ENCODE measurements at regions not wholly inside any gene's neighbourhood (a gene's known extent, or its start where the extent isn't known, plus 50 kb on each side); places are given as distances from the start of the nearest gene placed in this dataset.

GRCh38 chr1:5728663-5729355 is 263.4 kb downstream of the NPHP4 start:
- no peak for TF ChIP-seq REST (IDR thresholded peaks at IDR 0.05; ENCODE audit: low read depth)
- TF ChIP-seq YY1 (IDR thresholded peaks at IDR 0.05; ENCODE audit: low read depth): no peak
- no peak for TF ChIP-seq TEAD4 (IDR thresholded peaks at IDR 0.05)
- TF ChIP-seq CEBPB (IDR thresholded peaks at IDR 0.05): no peak
- TF ChIP-seq NFIC (IDR thresholded peaks at IDR 0.05): no peak
- no peak for TF ChIP-seq CREB1 (IDR thresholded peaks at IDR 0.05; ENCODE audit: low read depth)
- TF ChIP-seq EP300 (IDR thresholded peaks at IDR 0.05; ENCODE audit: borderline replicate concordance): no peak
- TF ChIP-seq USF1 (IDR thresholded peaks at IDR 0.05): no peak
- no peak for TF ChIP-seq FOXM1 (IDR thresholded peaks at IDR 0.05; ENCODE audit: borderline replicate concordance, low read depth)
- no peak for TF ChIP-seq MAX (IDR thresholded peaks at IDR 0.05)
- TF ChIP-seq RAD21 (IDR thresholded peaks at IDR 0.05; ENCODE audit: low read depth): no peak
- no peak for TF ChIP-seq TCF12 (IDR thresholded peaks at IDR 0.05; ENCODE audit: low read depth)
- no peak for TF ChIP-seq TAF1 (IDR thresholded peaks at IDR 0.05; ENCODE audit: low read depth)
- no peak for TF ChIP-seq ZBTB7A (IDR thresholded peaks at IDR 0.05; ENCODE audit: low read depth)
- no peak for TF ChIP-seq EGR1 (IDR thresholded peaks at IDR 0.05)

- no peak for TF ChIP-seq NFIC (IDR thresholded peaks at IDR 0.05)
- TF ChIP-seq MAX (IDR thresholded peaks at IDR 0.05): no peak
- TF ChIP-seq TEAD4 (IDR thresholded peaks at IDR 0.05): no peak
- no peak for TF ChIP-seq FOXM1 (IDR thresholded peaks at IDR 0.05; ENCODE audit: borderline replicate concordance, low read depth)
- no peak for TF ChIP-seq TCF12 (IDR thresholded peaks at IDR 0.05; ENCODE audit: low read depth)
- TF ChIP-seq ZBTB7A (IDR thresholded peaks at IDR 0.05; ENCODE audit: low read depth): no peak
- TF ChIP-seq CREB1 (IDR thresholded peaks at IDR 0.05; ENCODE audit: low read depth): no peak
- no peak for TF ChIP-seq EP300 (IDR thresholded peaks at IDR 0.05; ENCODE audit: borderline replicate concordance)
- no peak for TF ChIP-seq USF1 (IDR thresholded peaks at IDR 0.05)
- no peak for TF ChIP-seq REST (IDR thresholded peaks at IDR 0.05; ENCODE audit: low read depth)
- TF ChIP-seq EGR1 (IDR thresholded peaks at IDR 0.05): no peak
- no peak for TF ChIP-seq RAD21 (IDR thresholded peaks at IDR 0.05; ENCODE audit: low read depth)
- no peak for TF ChIP-seq CEBPB (IDR thresholded peaks at IDR 0.05)
- no peak for TF ChIP-seq YY1 (IDR thresholded peaks at IDR 0.05; ENCODE audit: low read depth)
- TF ChIP-seq TAF1 (IDR thresholded peaks at IDR 0.05; ENCODE audit: low read depth): no peak
Observed at GRCh38 chr1:5727871-5728643, 264.2 kb downstream of the NPHP4 start.

- TF ChIP-seq EP300 (IDR thresholded peaks at IDR 0.05; ENCODE audit: borderline replicate concordance) (no peak), CREB1 (IDR thresholded peaks at IDR 0.05; ENCODE audit: low read depth) (no peak), EGR1 (IDR thresholded peaks at IDR 0.05) (no peak), ZBTB7A (IDR thresholded peaks at IDR 0.05; ENCODE audit: low read depth) (no peak), YY1 (IDR thresholded peaks at IDR 0.05; ENCODE audit: low read depth) (no peak), RAD21 (IDR thresholded peaks at IDR 0.05; ENCODE audit: low read depth) (no peak), TAF1 (IDR thresholded peaks at IDR 0.05; ENCODE audit: low read depth) (no peak), TCF12 (IDR thresholded peaks at IDR 0.05; ENCODE audit: low read depth) (no peak), USF1 (IDR thresholded peaks at IDR 0.05) (no peak), NFIC (IDR thresholded peaks at IDR 0.05) (no peak), TEAD4 (IDR thresholded peaks at IDR 0.05) (no peak), FOXM1 (IDR thresholded peaks at IDR 0.05; ENCODE audit: borderline replicate concordance, low read depth) (no peak), MAX (IDR thresholded peaks at IDR 0.05) (no peak), REST (IDR thresholded peaks at IDR 0.05; ENCODE audit: low read depth) (no peak), CEBPB (IDR thresholded peaks at IDR 0.05) (no peak)
Observed at GRCh38 chr1:5727191-5727590, 265.0 kb downstream of the NPHP4 start.

All from Ishikawa (cell line).